K562 (cell line): ENCODE measurements at regions not wholly inside any gene's neighbourhood (a gene's known extent, or its start where the extent isn't known, plus 50 kb on each side); places are given as distances from the start of the nearest gene placed in this dataset.

Experiments used
- MEIS2 ChIP-seq: fragments of 450-650 bp; IDR thresholded peaks from 2 replicates; pipeline ENCODE4 v1.6.1; 2014; ENCODE audit warnings: mild to moderate bottlenecking; ENCODE audit not compliant: partially characterized antibody
- NCOA2 ChIP-seq, 2 experiments: fragments of 450-650 bp; IDR thresholded peaks; 2 replicates each; pipeline ENCODE4 v1.6.1; 2018; ENCODE audit warnings: mild to moderate bottlenecking in 2 of 2, moderate library complexity in 1 of 2; ENCODE audit not compliant: partially characterized antibody in 2 of 2
- RBM15 ChIP-seq: fragments of 200-400 bp; formaldehyde crosslinking; IDR thresholded peaks from 2 replicates; pipeline ENCODE4 v1.6.1; 2018; ENCODE audit warnings: mild to moderate bottlenecking, low read length, moderate library complexity; ENCODE audit not compliant: insufficient read depth
- SIX5 ChIP-seq, 2 experiments: IDR thresholded peaks; 2 replicates each; pipeline ENCODE4 v1.6.1; 2011; ENCODE audit warnings: low read length in 2 of 2, borderline replicate concordance in 1 of 2, low read depth in 1 of 2, mild to moderate bottlenecking in 1 of 2, moderate library complexity in 1 of 2; ENCODE audit not compliant: insufficient read depth in 1 of 2
- TAF9B ChIP-seq: fragments of 450-650 bp; IDR thresholded peaks from 2 replicates; pipeline ENCODE4 v1.6.1; 2018; ENCODE audit warnings: mild to moderate bottlenecking; ENCODE audit not compliant: partially characterized antibody
- ZKSCAN1 ChIP-seq: fragments of 150-350 bp; IDR thresholded peaks from 2 replicates; pipeline ENCODE4 v1.6.1; 2016; ENCODE audit warnings: low read depth, low read length
- ZNF140 ChIP-seq: fragments of 250-450 bp; sonication (Bioruptor Pico); IDR thresholded peaks from 2 replicates; pipeline ENCODE4 v1.8.0; 2021; ENCODE audit warnings: moderate library complexity, mild to moderate bottlenecking, inconsistent platforms
- ZNF41 ChIP-seq: fragments of 250-450 bp; sonication (Bioruptor Pico); conservative IDR thresholded peaks from 2 replicates; pipeline ENCODE4 v1.4.0; 2020; ENCODE audit warnings: mild to moderate bottlenecking
- ZNF655 ChIP-seq: fragments of 250-450 bp; sonication (Bioruptor Pico); IDR thresholded peaks from 2 replicates; pipeline ENCODE4 v1.5.0; 2021
- TF ChIP-seq, protein P1 (sequence below): fragments of 150-350 bp; IDR thresholded peaks from 2 replicates; pipeline ENCODE4 v1.6.1; 2014; ENCODE audit warnings: low read depth, mild to moderate bottlenecking, low read length, borderline replicate concordance
- TF ChIP-seq, protein P2 (sequence below): fragments of 200-800 bp; sonication (Bioruptor generic); IDR thresholded peaks from 2 replicates; pipeline ENCODE4 v1.6.1; 2016; ENCODE audit warnings: missing genetic modification characterization, missing compliant biosample characterization
- TF ChIP-seq, protein P3 (sequence below): fragments of 250-450 bp; sonication (Bioruptor Pico); IDR thresholded peaks from 2 replicates; pipeline ENCODE4 v1.5.0; 2020; ENCODE audit warnings: mild to moderate bottlenecking, borderline replicate concordance
- TF ChIP-seq, protein P4 (sequence below): fragments of 250-450 bp; sonication (Bioruptor Pico); IDR thresholded peaks from 2 replicates; pipeline ENCODE4 v1.5.0; 2020; ENCODE audit warnings: mild to moderate bottlenecking

DNA sequence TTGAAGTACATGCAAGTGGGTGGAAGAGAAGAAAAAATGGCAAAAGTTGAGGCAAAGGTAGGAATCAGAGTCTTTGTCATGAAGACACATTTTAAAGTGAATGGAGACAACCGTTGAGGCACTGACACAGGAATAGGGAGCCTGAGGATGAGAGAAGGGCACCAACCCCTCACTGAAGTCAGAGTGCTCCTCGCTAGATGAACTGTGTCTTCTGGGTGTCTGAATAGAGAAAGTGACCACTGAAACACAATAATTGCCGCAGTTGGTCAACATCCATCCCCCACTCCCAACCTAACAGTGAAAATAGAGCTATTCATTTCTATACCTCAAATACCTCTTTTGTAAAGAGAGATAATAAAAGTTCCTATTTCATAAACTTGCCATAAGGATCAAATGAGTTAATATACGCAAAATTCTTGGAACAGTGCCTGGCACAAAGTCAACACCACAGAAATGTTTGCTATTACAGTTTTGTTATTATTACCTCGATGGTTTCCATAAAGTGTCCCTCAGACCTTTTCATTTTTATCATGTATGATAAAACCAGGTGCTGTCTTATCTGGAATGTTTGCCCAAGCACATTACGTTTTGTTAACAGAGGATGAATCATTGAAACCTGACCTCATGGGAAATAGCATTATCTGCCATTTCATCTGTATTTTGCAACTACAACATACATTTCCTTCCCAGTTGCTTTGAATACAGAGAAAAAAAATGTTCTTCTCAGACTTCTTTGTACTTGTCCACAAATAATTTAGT, 61.8 kb upstream of the SP4 start (continued):
- TF ChIP-seq, protein P1, sequence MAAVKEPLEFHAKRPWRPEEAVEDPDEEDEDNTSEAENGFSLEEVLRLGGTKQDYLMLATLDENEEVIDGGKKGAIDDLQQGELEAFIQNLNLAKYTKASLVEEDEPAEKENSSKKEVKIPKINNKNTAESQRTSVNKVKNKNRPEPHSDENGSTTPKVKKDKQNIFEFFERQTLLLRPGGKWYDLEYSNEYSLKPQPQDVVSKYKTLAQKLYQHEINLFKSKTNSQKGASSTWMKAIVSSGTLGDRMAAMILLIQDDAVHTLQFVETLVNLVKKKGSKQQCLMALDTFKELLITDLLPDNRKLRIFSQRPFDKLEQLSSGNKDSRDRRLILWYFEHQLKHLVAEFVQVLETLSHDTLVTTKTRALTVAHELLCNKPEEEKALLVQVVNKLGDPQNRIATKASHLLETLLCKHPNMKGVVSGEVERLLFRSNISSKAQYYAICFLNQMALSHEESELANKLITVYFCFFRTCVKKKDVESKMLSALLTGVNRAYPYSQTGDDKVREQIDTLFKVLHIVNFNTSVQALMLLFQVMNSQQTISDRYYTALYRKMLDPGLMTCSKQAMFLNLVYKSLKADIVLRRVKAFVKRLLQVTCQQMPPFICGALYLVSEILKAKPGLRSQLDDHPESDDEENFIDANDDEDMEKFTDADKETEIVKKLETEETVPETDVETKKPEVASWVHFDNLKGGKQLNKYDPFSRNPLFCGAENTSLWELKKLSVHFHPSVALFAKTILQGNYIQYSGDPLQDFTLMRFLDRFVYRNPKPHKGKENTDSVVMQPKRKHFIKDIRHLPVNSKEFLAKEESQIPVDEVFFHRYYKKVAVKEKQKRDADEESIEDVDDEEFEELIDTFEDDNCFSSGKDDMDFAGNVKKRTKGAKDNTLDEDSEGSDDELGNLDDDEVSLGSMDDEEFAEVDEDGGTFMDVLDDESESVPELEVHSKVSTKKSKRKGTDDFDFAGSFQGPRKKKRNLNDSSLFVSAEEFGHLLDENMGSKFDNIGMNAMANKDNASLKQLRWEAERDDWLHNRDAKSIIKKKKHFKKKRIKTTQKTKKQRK = no peak
- TF ChIP-seq NCOA2 (IDR thresholded peaks at IDR 0.05; ENCODE audit: partially characterized antibody in 2 of 2) (no peak), MEIS2 (no peak), ZNF140 (CRISPR knock-in tag) (no peak), RBM15 (no peak), SIX5 (IDR thresholded peaks at IDR 0.05; ENCODE audit: borderline replicate concordance in 1 of 2, insufficient read depth in 1 of 2, low read depth in 1 of 2, low read length in 2 of 2) (no peak), ZNF655 (CRISPR knock-in tag) (no peak), ZNF41 (no peak), ZKSCAN1 (no peak), TAF9B (no peak)
- TF ChIP-seq, protein P2, sequence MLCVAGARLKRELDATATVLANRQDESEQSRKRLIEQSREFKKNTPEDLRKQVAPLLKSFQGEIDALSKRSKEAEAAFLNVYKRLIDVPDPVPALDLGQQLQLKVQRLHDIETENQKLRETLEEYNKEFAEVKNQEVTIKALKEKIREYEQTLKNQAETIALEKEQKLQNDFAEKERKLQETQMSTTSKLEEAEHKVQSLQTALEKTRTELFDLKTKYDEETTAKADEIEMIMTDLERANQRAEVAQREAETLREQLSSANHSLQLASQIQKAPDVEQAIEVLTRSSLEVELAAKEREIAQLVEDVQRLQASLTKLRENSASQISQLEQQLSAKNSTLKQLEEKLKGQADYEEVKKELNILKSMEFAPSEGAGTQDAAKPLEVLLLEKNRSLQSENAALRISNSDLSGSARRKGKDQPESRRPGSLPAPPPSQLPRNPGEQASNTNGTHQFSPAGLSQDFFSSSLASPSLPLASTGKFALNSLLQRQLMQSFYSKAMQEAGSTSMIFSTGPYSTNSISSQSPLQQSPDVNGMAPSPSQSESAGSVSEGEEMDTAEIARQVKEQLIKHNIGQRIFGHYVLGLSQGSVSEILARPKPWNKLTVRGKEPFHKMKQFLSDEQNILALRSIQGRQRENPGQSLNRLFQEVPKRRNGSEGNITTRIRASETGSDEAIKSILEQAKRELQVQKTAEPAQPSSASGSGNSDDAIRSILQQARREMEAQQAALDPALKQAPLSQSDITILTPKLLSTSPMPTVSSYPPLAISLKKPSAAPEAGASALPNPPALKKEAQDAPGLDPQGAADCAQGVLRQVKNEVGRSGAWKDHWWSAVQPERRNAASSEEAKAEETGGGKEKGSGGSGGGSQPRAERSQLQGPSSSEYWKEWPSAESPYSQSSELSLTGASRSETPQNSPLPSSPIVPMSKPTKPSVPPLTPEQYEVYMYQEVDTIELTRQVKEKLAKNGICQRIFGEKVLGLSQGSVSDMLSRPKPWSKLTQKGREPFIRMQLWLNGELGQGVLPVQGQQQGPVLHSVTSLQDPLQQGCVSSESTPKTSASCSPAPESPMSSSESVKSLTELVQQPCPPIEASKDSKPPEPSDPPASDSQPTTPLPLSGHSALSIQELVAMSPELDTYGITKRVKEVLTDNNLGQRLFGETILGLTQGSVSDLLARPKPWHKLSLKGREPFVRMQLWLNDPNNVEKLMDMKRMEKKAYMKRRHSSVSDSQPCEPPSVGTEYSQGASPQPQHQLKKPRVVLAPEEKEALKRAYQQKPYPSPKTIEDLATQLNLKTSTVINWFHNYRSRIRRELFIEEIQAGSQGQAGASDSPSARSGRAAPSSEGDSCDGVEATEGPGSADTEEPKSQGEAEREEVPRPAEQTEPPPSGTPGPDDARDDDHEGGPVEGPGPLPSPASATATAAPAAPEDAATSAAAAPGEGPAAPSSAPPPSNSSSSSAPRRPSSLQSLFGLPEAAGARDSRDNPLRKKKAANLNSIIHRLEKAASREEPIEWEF = no peak
- TF ChIP-seq, protein P3, sequence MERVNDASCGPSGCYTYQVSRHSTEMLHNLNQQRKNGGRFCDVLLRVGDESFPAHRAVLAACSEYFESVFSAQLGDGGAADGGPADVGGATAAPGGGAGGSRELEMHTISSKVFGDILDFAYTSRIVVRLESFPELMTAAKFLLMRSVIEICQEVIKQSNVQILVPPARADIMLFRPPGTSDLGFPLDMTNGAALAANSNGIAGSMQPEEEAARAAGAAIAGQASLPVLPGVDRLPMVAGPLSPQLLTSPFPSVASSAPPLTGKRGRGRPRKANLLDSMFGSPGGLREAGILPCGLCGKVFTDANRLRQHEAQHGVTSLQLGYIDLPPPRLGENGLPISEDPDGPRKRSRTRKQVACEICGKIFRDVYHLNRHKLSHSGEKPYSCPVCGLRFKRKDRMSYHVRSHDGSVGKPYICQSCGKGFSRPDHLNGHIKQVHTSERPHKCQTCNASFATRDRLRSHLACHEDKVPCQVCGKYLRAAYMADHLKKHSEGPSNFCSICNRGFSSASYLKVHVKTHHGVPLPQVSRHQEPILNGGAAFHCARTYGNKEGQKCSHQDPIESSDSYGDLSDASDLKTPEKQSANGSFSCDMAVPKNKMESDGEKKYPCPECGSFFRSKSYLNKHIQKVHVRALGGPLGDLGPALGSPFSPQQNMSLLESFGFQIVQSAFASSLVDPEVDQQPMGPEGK (CRISPR knock-in tag) = no peak
- TF ChIP-seq, protein P4, sequence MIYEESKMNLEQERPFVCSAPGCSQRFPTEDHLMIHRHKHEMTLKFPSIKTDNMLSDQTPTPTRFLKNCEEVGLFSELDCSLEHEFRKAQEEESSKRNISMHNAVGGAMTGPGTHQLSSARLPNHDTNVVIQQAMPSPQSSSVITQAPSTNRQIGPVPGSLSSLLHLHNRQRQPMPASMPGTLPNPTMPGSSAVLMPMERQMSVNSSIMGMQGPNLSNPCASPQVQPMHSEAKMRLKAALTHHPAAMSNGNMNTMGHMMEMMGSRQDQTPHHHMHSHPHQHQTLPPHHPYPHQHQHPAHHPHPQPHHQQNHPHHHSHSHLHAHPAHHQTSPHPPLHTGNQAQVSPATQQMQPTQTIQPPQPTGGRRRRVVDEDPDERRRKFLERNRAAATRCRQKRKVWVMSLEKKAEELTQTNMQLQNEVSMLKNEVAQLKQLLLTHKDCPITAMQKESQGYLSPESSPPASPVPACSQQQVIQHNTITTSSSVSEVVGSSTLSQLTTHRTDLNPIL (CRISPR knock-in tag) = no peak
